NCI-H345 (cell line): ENCODE measurements at regions not wholly inside any gene's neighbourhood (a gene's known extent, or its start where the extent isn't known, plus 50 kb on each side); places are given as distances from the start of the nearest gene placed in this dataset.

Source experiments
- DNase-seq: peaks from one replicate; lab custom pipeline; 2025; lab: John Stamatoyannopoulos, UW

DNA sequence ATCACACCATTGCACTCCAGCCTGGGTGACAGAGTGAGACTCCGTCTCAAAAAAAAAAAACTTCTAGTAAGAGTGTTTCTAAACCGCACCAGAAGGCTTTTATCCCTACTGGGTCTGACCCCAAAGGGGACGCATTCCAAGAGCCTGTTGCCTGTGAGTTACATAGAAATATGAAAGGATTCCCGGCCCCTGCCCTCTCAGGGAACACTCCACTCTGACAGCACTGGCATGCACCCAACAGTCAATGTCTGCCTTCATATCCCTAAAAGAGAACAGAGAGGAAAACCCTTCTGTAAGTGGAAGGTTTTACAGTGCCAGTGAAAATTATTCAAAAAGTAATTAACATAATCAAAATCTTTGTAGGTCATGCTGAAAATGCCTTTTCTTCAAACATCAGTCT lies 117.1 kb upstream of the PTPRT start:
- no peak for DNase-seq

GRCh38 chr20:43305749-43306148 lies 116.0 kb upstream of the PTPRT start:
- no peak for DNase-seq

DNA sequence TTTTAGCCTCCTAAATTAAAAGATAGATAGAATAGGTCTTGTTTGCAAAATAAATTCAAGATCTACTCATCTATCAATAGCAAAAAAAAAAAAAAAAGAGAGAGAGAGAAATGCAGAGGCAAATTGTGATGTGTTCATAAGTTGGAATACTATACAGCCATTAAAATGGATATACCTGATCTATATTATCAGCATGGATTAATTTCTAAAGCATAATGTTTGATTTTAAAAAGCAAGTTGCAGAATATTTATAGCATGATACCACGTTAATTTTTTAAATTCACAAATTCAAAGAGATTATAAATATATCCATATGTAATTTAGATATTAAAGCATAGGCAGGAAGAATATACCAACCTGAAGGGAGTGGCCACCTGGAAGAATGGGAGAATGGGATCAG lies 114.9 kb upstream of the PTPRT start:
- DNase-seq, result no peak

DNA sequence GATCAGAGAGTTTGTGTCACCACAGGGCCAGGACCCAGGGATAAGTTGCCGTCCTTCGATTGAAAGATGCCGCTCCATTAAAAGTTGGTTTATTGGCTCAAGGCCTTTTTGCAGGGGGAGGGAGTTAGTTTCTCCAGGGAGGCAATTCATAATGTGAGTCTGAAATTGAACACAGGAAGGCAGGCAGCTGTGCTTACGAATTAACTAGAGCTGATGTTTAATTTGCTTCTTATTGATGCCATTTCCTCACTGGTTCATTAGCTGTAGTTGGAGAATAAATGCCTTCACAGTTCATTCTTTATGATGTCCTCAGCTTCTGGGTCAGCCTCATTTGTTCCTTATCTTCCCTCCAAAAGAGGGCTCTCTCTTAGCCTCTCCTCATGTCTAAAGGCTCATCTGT lies 113.2 kb upstream of the PTPRT start:
- DNase-seq, result no peak

- DNase-seq, result no peak
Observed at GRCh38 chr20:43300901-43301300, 111.2 kb upstream of the PTPRT start.

DNA sequence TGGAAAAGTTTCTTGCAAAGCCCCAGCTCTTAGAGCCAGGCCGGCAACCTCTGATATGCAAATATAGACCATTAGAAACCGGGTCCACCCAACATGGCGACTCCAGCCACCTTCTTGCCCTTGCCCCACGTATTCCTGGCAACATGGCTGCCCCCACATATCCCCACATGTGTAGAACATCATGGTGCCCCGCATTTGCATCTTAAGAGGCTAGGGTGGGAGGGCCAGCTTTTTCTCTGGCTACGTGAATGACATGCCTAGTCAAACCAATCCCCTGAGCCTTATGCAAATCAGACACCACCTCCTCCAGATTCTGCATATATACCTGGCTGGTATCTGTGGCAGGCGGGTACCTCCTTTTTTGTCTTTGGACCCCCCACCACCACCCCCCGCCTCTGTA lies 106.1 kb upstream of the PTPRT start:
- no peak for DNase-seq

DNA sequence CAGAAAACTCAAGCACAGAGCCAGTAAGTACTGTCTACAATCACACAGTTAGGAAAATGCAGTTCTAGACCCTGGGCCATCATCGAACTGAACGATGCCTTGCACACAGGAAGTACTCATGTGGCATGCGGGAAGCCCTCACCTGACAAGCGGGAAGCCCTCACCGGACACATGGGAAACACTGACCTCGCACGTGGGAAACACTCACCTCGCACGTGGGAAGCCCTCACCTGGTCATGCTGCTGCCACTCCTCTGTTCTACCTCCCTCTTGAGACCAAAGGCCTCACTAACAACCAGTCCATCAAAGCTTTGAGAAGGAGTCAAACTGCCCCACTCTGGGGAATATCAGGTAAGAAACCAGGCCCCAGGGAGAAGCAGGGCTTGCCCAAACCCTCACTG lies 105.6 kb upstream of the PTPRT start:
- no peak for DNase-seq

- DNase-seq, result no peak
Observed at GRCh38 chr20:43294031-43294430, 104.3 kb upstream of the PTPRT start.

DNA sequence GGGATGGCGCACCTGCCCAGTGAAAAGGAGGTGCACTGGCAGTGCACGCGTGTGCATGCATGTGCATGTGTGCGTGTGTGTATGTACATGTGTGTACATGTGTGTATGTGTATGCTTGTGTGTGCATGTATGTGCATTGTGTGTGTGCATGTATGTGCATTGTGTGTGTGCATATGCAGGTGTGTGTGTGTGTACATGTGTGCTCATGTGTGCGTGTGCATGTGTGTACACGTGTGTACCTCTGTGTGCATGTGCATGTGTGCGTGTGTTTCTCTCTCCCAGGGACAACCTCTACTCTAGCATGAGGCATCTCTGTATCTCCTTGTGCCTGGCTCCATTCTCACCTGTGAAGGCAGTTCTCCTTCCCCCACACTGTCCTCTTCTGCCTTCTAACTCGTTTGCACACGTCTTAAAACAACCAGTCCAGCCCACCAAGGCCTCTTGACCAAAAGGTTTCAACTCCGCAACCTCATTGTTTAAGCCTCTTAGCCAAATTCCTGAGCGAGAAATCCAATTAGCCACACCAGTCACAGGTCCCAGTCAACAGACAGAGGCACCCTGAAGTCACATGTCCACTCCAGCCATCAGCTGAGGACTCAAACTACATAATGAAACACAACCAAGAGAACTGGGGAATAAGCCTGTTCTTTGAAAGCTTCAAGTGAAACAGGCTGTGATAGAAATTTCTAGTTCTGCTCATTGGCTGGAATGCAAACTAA lies 103.5 kb upstream of the PTPRT start:
- DNase-seq, result no peak

- DNase-seq, result no peak
Observed at GRCh38 chr20:43292222-43292621, 102.5 kb upstream of the PTPRT start.

DNA sequence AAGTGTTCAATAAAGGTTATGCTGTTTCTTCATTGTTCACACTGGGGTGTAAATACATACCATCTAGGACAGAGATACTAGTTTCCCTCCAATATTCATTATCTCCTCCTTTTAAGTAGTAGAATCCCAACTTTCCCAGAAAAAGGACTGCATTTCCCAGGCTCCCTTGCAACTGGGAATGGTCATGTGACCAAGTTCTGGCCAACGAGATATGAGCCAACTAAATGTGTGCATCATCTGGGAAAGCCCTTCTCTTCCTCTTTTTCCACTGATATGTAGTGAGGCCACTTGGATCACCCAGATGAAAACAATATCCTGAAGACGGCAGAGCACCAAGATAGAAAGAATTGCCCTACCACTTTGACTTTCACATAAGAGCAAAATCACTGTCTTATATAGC lies 97.9 kb upstream of the PTPRT start:
- DNase-seq, result no peak

DNA sequence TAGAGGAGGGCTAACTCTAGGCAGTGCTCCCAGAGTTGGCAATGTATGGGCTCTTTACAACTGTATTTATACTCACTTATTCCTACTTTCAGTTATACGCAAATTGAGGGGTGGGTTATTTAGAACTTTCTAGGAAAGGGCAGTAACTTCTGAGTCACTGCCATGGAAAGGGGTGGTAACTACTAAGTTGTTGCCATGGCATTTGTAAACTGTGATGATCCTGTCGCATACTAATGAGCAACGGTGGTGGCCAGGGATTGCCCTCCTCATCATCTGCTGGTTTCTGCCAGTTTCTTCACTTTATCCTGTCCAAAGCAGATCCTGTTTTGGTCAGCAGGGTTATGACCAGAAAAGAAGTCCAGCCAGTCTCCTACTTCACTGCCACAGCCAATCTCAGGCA lies 95.5 kb upstream of the PTPRT start:
- DNase-seq, result no peak

DNA sequence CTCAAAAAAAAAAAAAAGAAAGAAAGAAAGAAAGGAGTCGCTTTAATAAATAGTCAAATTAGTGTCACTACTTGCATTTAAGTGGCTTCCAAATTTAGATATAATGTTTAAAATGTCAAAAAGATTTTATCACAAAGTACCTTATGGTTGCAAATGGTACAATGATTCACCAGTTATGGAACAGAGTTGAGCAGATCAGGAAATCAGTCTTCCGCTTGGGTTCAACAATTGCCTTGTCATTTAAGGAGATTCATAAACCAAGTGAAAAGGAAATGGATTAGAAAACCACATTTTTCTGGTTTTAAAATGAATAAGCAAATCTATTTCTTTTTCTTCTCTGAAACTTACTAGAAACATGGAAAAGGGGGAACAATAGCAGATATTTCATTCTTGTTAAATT lies 94.8 kb upstream of the PTPRT start:
- no peak for DNase-seq

GRCh38 chr20:43283126-43283525 lies 93.4 kb upstream of the PTPRT start:
- DNase-seq, result no peak

DNA sequence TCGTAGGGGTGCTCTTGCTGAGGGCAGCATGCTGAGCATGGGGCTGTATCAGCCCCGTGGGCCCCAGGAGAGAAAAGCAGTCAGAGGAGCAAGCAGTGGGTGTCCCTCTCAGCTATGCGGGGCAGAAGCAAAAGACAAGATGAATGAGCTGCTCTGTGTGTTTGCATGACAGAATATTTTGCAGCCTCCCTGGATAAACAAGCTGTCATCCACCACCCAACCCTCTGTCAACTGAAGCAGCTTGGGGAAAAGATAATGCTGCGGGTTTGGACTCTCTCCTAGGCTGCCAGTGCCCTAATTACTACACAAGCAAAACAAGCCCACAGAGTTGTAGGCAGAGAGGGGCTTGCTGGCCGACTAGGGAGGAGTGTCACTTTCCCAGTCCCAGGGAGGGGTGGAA lies 82.3 kb upstream of the PTPRT start:
- no peak for DNase-seq

DNA sequence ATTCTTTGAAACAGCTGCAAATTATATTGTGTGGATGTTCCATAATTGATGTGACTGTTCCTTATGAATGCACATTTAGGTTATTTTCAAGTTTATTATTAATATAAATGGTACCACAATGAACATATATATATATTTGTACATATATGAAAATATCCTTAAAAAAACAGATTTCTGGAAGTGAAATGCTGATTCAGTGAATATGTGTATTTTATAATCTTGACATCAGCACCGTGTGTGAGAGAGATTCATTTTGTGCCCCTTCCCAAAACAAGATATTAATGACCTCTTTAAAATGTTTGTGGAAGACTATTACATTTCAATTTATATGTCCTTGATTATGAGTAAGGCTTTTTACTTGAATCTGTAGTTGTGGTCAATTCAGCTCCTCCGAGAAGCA lies 75.7 kb upstream of the PTPRT start:
- no peak for DNase-seq

DNA sequence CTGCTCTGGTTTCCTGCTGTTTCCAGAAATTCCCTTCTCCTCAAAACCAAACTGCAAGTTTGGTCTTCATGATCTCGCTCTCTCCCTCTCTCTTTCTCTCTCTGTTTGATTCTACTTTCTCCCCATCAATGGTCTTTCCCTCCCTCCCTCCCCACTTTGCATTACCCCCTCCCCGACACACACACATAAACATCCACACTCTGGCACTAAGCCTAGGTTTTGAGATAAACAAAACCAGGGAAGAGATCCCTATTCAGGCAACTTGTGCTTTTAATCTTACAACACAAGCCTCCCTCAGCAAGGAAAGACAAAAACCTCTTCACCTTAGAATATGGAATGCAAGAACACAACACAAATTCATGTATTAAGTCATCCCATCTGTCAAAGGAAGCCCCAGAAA lies 73.5 kb upstream of the PTPRT start:
- no peak for DNase-seq

DNA sequence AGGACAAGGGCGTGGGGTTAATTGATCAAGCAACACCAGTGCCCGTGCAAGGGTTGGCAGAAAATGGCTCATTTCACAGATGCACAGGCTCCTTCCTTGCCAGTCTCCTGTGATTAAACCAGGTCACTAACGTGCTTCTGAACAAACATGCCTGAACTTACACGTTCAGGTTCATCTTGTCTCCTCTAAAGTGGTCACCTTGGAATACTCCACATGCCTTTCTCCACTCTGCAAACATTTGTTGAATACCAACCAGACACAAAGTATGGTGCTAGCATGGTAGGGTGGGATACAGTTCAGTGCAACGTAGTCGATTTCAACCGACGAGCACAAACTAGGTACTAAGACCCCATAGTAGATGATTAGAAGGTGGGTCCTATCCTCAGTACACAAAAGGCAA lies 72.6 kb upstream of the PTPRT start:
- DNase-seq, result no peak

- no peak for DNase-seq
Observed at GRCh38 chr20:43255877-43256276, 66.2 kb upstream of the PTPRT start.

DNA sequence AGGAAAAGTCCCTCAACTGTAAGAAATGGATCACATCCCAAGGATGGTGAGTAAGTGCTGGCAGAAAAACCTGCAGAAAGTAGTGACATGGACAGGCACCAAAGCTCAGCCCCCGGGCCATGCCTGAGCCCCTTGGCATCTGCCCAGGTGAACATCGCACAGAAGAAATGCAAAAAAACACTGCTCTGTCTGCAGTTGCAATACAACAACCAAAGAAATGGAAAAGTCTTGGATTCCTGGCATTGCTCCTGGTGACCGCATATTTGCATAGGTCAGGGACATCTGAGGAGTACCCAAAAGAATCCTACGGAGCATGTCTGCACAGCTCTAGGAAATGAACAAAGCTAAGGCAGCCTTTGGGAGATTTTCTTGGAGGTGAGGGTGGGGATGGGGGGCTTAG lies 63.1 kb upstream of the PTPRT start:
- no peak for DNase-seq

- no peak for DNase-seq
Observed at GRCh38 chr20:43248341-43248740, 58.6 kb upstream of the PTPRT start.

- no peak for DNase-seq
Observed at GRCh38 chr20:43247361-43247760, 57.7 kb upstream of the PTPRT start.

GRCh38 chr20:43244647-43245046 lies 54.9 kb upstream of the PTPRT start:
- no peak for DNase-seq

DNA sequence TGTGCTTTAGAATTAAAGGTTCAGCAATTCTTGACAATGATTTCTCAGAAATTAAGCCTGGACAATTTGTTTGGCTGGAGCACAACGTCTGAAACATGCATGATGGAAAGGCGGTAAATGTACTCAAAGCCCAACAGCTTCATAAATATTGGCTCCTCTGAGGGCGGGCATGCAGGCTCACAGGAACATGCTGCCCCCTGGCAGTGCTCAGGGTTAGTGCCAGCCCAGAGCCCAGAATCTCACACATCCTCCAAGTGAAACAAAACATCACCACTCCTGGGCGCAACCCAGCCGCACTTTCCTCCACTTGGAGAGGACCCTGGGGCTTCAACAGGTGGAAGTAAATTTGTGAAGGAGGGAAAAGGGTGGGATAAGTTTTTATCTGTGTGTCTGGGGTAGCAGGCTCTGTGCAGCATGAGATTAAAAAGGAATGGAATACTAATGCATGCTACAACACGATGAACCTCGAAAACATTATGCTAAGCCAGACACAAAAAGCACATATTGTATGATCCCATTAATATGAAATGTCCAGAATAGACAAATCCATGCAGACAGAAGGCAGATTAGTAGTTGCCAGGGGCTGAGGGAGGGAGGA lies 54.1 kb upstream of the PTPRT start:
- peak; percentile 65 for DNase-seq
